ENCODE measurements at regions not wholly inside any gene's neighbourhood (a gene's known extent, or its start where the extent isn't known, plus 50 kb on each side); places are given as distances from the start of the nearest gene placed in this dataset.

- TF ChIP-seq POLR2A (IDR thresholded peaks at IDR 0.05; ENCODE audit: low read length) (no peak), GATA1 (IDR thresholded peaks at IDR 0.05; ENCODE audit: low read depth, low read length) (no peak)
Measured at GRCh38 chr4:121551271-121551670, 145.5 kb downstream of the ANXA5 start.

Measured in erythroblast (primary cell).